ENCODE measurements at regions not wholly inside any gene's neighbourhood (a gene's known extent, or its start where the extent isn't known, plus 50 kb on each side); places are given as distances from the start of the nearest gene placed in this dataset.

DNA sequence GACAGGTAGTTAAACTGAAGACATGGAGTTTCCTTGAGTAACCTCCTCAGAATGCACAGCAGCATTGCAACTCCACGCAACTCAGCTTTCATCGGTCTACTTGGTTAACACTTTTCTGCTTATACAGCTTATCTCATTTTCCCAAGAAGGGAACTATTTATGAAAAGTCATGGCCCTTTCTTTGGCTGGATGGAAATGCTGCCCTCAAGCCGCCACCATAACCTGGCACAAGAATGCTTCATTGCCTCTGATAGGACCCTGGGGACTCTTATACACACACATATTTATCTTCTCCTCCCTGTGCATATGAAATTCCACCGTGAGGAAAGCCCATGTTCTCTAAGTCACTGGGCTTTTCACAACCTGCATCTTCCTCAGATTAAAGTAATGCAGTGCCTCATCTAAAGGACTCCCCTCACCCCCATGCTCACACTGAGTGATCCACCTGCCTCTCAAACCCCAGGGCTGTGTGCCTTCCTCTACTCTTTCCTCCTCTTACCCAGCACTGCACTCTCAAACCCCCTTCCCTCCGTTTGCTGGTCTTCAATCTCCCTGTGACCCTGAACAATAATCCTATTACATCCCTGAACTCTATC is 192.0 kb upstream of the HNRNPA3 start (continued):
- TF ChIP-seq, protein P1, sequence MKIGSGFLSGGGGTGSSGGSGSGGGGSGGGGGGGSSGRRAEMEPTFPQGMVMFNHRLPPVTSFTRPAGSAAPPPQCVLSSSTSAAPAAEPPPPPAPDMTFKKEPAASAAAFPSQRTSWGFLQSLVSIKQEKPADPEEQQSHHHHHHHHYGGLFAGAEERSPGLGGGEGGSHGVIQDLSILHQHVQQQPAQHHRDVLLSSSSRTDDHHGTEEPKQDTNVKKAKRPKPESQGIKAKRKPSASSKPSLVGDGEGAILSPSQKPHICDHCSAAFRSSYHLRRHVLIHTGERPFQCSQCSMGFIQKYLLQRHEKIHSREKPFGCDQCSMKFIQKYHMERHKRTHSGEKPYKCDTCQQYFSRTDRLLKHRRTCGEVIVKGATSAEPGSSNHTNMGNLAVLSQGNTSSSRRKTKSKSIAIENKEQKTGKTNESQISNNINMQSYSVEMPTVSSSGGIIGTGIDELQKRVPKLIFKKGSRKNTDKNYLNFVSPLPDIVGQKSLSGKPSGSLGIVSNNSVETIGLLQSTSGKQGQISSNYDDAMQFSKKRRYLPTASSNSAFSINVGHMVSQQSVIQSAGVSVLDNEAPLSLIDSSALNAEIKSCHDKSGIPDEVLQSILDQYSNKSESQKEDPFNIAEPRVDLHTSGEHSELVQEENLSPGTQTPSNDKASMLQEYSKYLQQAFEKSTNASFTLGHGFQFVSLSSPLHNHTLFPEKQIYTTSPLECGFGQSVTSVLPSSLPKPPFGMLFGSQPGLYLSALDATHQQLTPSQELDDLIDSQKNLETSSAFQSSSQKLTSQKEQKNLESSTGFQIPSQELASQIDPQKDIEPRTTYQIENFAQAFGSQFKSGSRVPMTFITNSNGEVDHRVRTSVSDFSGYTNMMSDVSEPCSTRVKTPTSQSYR (CRISPR knock-in tag; IDR thresholded peaks at IDR 0.05): no peak
- TF ChIP-seq SP1 (CRISPR knock-in tag; conservative IDR thresholded peaks at IDR 0.05): no peak

DNA sequence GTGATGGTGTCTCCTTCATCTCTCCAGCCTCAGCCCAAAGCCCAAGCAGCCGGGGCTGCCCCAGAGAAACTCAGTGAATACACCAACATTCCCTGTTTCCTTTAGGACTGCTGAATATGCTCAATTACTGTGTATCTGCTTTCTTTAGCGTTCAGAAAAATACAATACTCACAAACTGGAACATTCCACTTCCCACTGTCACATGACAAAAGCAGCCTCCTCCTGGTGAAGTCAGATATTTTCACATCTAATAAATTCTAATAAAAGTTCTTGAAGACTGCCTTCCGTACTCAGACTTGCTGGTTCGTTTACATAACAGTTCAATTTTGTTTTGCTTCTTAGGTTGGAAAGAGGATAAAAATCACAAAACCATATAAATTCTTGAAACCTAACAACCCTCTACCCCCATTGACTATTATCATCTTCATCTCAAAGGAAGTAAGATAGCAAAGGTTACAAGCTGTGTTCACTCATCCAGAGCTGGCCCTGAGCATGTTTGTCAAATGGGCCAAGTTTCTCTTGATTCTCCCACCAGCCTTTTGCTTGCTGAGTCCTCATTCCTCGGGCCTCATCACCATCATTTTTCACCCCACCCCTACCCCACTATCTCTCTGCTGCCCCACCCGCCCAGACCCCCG is 190.8 kb upstream of the HNRNPA3 start:
- H3K4me1 Mint-ChIP-seq: peaks cover 12% of the 10 kb centered on the region
- no peaks in the 10 kb centered on the region for H3K9me3 Mint-ChIP-seq
- no peak overlapping the region for H3K4me3 Mint-ChIP-seq
- no peaks in the 10 kb centered on the region for H3K36me3 Mint-ChIP-seq
- DNase-seq (ENCODE audit: low spot score): no peak
- POLR2A ChIA-PET: no interaction called here
- no peak overlapping the region for H3K27ac Mint-ChIP-seq
- CTCF ChIA-PET: interaction anchor here (1.4 kb wide), 1 partner anchor 127 kb away, joined by 3 read pairs; no protein-coding TSS in a partner anchor
- no peaks in the 10 kb centered on the region for H3K27me3 Mint-ChIP-seq (ENCODE audit: low read depth)
- ATAC-seq: no peak
- TF ChIP-seq ZNF232 (CRISPR knock-in tag; IDR thresholded peaks at IDR 0.05) (no peak), USF1 (CRISPR knock-in tag; IDR thresholded peaks at IDR 0.05) (no peak), ZNF219 (CRISPR knock-in tag; IDR thresholded peaks at IDR 0.05; ENCODE audit: borderline replicate concordance) (no peak), E2F5 (CRISPR knock-in tag; IDR thresholded peaks at IDR 0.05) (no peak), IRF2 (CRISPR knock-in tag; IDR thresholded peaks at IDR 0.05; ENCODE audit: borderline replicate concordance, low read depth) (no peak), ZNF121 (CRISPR knock-in tag; IDR thresholded peaks at IDR 0.05) (no peak), TP53 (CRISPR knock-in tag; IDR thresholded peaks at IDR 0.05) (no peak), ZNF425 (CRISPR knock-in tag; conservative IDR thresholded peaks at IDR 0.05) (no peak), SMAD4 (CRISPR knock-in tag; IDR thresholded peaks at IDR 0.05) (no peak), MLX (CRISPR knock-in tag; IDR thresholded peaks at IDR 0.05) (no peak), FOXK1 (CRISPR knock-in tag; IDR thresholded peaks at IDR 0.05) (no peak)
- TF ChIP-seq, protein P2, sequence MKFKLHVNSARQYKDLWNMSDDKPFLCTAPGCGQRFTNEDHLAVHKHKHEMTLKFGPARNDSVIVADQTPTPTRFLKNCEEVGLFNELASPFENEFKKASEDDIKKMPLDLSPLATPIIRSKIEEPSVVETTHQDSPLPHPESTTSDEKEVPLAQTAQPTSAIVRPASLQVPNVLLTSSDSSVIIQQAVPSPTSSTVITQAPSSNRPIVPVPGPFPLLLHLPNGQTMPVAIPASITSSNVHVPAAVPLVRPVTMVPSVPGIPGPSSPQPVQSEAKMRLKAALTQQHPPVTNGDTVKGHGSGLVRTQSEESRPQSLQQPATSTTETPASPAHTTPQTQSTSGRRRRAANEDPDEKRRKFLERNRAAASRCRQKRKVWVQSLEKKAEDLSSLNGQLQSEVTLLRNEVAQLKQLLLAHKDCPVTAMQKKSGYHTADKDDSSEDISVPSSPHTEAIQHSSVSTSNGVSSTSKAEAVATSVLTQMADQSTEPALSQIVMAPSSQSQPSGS (CRISPR knock-in tag; IDR thresholded peaks at IDR 0.05; ENCODE audit: borderline replicate concordance, low read depth): no peak
- TF ChIP-seq, protein P3, sequence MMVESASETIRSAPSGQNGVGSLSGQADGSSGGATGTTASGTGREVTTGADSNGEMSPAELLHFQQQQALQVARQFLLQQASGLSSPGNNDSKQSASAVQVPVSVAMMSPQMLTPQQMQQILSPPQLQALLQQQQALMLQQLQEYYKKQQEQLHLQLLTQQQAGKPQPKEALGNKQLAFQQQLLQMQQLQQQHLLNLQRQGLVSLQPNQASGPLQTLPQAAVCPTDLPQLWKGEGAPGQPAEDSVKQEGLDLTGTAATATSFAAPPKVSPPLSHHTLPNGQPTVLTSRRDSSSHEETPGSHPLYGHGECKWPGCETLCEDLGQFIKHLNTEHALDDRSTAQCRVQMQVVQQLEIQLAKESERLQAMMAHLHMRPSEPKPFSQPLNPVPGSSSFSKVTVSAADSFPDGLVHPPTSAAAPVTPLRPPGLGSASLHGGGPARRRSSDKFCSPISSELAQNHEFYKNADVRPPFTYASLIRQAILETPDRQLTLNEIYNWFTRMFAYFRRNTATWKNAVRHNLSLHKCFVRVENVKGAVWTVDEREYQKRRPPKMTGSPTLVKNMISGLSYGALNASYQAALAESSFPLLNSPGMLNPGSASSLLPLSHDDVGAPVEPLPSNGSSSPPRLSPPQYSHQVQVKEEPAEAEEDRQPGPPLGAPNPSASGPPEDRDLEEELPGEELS (CRISPR knock-in tag; IDR thresholded peaks at IDR 0.05): no peak
- TF ChIP-seq, protein P4, sequence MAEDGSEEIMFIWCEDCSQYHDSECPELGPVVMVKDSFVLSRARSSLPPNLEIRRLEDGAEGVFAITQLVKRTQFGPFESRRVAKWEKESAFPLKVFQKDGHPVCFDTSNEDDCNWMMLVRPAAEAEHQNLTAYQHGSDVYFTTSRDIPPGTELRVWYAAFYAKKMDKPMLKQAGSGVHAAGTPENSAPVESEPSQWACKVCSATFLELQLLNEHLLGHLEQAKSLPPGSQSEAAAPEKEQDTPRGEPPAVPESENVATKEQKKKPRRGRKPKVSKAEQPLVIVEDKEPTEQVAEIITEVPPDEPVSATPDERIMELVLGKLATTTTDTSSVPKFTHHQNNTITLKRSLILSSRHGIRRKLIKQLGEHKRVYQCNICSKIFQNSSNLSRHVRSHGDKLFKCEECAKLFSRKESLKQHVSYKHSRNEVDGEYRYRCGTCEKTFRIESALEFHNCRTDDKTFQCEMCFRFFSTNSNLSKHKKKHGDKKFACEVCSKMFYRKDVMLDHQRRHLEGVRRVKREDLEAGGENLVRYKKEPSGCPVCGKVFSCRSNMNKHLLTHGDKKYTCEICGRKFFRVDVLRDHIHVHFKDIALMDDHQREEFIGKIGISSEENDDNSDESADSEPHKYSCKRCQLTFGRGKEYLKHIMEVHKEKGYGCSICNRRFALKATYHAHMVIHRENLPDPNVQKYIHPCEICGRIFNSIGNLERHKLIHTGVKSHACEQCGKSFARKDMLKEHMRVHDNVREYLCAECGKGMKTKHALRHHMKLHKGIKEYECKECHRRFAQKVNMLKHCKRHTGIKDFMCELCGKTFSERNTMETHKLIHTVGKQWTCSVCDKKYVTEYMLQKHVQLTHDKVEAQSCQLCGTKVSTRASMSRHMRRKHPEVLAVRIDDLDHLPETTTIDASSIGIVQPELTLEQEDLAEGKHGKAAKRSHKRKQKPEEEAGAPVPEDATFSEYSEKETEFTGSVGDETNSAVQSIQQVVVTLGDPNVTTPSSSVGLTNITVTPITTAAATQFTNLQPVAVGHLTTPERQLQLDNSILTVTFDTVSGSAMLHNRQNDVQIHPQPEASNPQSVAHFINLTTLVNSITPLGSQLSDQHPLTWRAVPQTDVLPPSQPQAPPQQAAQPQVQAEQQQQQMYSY (CRISPR knock-in tag; IDR thresholded peaks at IDR 0.05): no peak

Data from WTC11 (cell line).